ENCODE measurements at regions not wholly inside any gene's neighbourhood (a gene's known extent, or its start where the extent isn't known, plus 50 kb on each side); places are given as distances from the start of the nearest gene placed in this dataset.

DNA sequence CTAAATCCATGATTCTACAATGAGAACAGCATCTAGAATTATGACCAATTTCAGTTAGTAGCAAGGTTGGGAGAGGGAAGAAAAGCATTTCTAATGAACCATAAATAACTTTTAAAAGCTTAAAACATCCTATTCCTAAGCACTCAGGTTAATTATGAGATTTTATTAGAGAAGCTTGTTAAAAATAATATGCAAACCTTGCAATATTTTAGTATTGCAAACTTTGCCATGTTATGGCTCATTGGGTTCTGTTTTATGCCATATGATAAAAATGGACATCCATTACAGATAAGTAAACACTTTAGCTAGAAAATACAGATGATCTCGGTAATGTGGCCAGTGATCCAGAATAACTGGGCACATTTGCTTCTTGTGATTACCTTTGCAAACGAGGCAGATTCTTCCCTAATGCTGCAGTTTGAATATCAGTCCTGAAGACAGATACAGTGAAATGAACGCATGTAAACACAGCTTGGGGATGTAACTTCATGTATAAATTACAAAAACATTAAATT, 447.0 kb downstream of the PLK2 start:
- Histone ChIP-seq H4K91ac (replicated peaks; ENCODE audit: insufficient read length, low read length) (no peak overlapping the region), H3K27me3 (replicated peaks in 1 of 4; ENCODE audit: control insufficient read depth in 3 of 4, extremely low read depth in 1 of 4, insufficient read depth in 3 of 4, low read length in 3 of 4) (no peaks in the 10 kb centered on the region), H3K79me2 (ENCODE audit: control insufficient read depth in 1 of 2, insufficient read depth in 2 of 2, low read length in 2 of 2) (no peaks in the 10 kb centered on the region), H4K8ac (ENCODE audit: extremely low read depth, insufficient read depth, low read length) (no peak overlapping the region), H2AK5ac (ENCODE audit: low read depth, low read length) (no peak overlapping the region), H2BK5ac (ENCODE audit: low read depth, low read length) (no peak overlapping the region), H3K4me2 (ENCODE audit: insufficient read depth in 1 of 2, low read depth in 2 of 2, low read length in 2 of 2) (no peak overlapping the region), H2BK120ac (replicated peaks; ENCODE audit: low read depth, low read length) (no peak overlapping the region), H3K36me3 (ENCODE audit: control insufficient read depth in 2 of 4, insufficient read depth in 4 of 4, low read length in 3 of 4) (no peaks in the 10 kb centered on the region), H2AFZ (ENCODE audit: low read length) (peak overlapping the region; percentile 81; the same call in 1 of the 2 replicates), H2BK12ac (ENCODE audit: low read depth, low read length) (no peak overlapping the region), H3K56ac (replicated peaks; ENCODE audit: insufficient read length, low read depth, low read length) (no peak overlapping the region), H3K79me1 (ENCODE audit: low read depth, low read length) (no peaks in the 10 kb centered on the region), H3K4me1 (replicated peaks in 1 of 4; ENCODE audit: control insufficient read depth in 3 of 4, insufficient read depth in 4 of 4, low read length in 3 of 4) (peaks cover 0 to 2% (median 0%) of the 10 kb centered on the region in 4 experiments; a peak in 1 of 7 replicates), H3K14ac (ENCODE audit: insufficient read length) (no peak overlapping the region), H3K18ac (ENCODE audit: extremely low read depth, low read length) (no peak overlapping the region), H3K9me3 (ENCODE audit: insufficient read depth in 2 of 2, low read depth in 1 of 2, low read length in 1 of 2) (no peaks in the 10 kb centered on the region), H4K5ac (ENCODE audit: insufficient read length, low read depth, low read length) (no peak overlapping the region), H3K9ac (replicated peaks in 1 of 4; ENCODE audit: extremely low read depth in 1 of 4, low read depth in 3 of 4, low read length in 3 of 4) (no peak overlapping the region), H4K20me1 (replicated peaks in 1 of 2; ENCODE audit: control insufficient read depth in 1 of 2, insufficient read depth in 2 of 2, low read length in 2 of 2) (no peaks in the 10 kb centered on the region), H3K4me3 (ENCODE audit: extremely low read depth in 1 of 4, insufficient read depth in 2 of 4, low read depth in 3 of 4, low read length in 4 of 4) (no peak overlapping the region), H3K4ac (replicated peaks; ENCODE audit: insufficient read length, low read depth, low read length) (no peak overlapping the region), H3K27ac (ENCODE audit: low read depth, low read length) (no peak overlapping the region), H3K23me2 (ENCODE audit: low read depth, low read length) (no peaks in the 10 kb centered on the region), H2BK15ac (ENCODE audit: low read length) (no peak overlapping the region), H3K23ac (ENCODE audit: insufficient read length) (no peak overlapping the region), H2BK20ac (ENCODE audit: low read length) (no peak overlapping the region)
- POLR2A ChIA-PET (ENCODE audit: partially characterized antibody), result no interaction called here
- WGBS, 2 experiments (ENCODE audit: extremely low coverage in 1 of 2, insufficient coverage in 1 of 2, insufficient read length in 1 of 2, insufficient replicate concordance in 2 of 2, low coverage in 1 of 2, low lambda C conversion rate in 2 of 2, missing lambda C conversion rate in 1 of 2), result 88% methylated on average over 3 of the region's 3 CpGs; no CpG with 5 or more reads in 1 of the 2 experiments
- FAIRE-seq (no peak), DNase-seq (ENCODE audit: low read depth in 1 of 2, low spot score in 2 of 2) (no peak)
- TF ChIP-seq MAFK (IDR thresholded peaks at IDR 0.05; ENCODE audit: low read depth, low read length) (peak; percentile 9; the same call in 1 of the 2 replicates), TEAD4 (IDR thresholded peaks at IDR 0.05; ENCODE audit: low read depth, low read length) (no peak)
- CTCF ChIA-PET (ENCODE audit: partially characterized antibody), result no interaction called here

Data from H1 (cell line).